Right atrium auricular region (tissue), 2 donors: ENCODE measurements at regions not wholly inside any gene's neighbourhood (a gene's known extent, or its start where the extent isn't known, plus 50 kb on each side); places are given as distances from the start of the nearest gene placed in this dataset.
A peak's percentile ranks its signal among the peaks of the same experiment; 100 is the strongest.

ENCODE experiments used
- DNase-seq: peaks from one replicate; pipeline ENCODE4 v3.0.0-alpha.2; 2019; ENCODE audit warnings: low spot score
- H3K27ac ChIP-seq, 2 donors: fragments of 200-600 bp; sonication (generic); 1 replicate in 1 of 2; 2 replicates in 1 of 2; pipeline ENCODE4 v1.5.1; 2016 to 2019
- H3K27me3 ChIP-seq, 2 donors: fragments of 200-600 bp; sonication (generic); one replicate each; pipeline versions ENCODE4 v1.5.1 to v1.6.0; 2017 to 2019
- H3K36me3 ChIP-seq: fragments of 200-600 bp; sonication (generic); one replicate; pipeline ENCODE4 v1.5.1; 2016
- H3K4me1 ChIP-seq, 2 donors: fragments of 200-600 bp; sonication (generic); one replicate each; pipeline versions ENCODE4 v1.5.1 to v1.6.0; 2017 to 2019
- H3K4me3 ChIP-seq, 2 donors: fragments of 200-600 bp; sonication (generic); 1 replicate in 1 of 2; 2 replicates in 1 of 2; pipeline ENCODE4 v1.5.1; 2017 to 2019; ENCODE audit warnings: mild to moderate bottlenecking in 1 of 2, moderate library complexity in 1 of 2
- H3K9me3 ChIP-seq, 2 donors: fragments of 200-600 bp; sonication (generic); one replicate each; pipeline ENCODE4 v1.5.1; 2019
- TF ChIP-seq, protein P1 (sequence below), 2 donors: fragments of 200-600 bp; sonication (generic); IDR thresholded peaks; one replicate each; pipeline ENCODE4 v1.5.1; 2019; ENCODE audit warnings: antibody characterized with exemption in 2 of 2

DNA sequence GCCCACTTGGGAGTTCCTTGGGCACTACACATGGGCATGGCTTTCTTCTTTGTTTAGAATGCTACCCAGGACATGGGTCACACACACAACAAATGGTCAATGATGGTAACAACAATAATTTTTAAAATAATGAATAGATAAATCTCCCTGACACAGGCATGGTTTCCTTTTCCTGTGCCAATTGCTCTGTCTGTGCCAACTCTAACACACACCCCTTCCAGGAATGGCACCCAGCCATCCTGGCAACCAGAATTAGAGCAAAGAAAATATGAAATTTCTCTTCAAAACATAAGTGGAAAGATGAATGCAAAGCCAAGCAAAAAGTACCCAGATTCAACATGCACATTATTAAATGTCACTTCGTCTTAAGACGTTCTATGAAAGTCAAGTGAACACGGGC is 104.9 kb upstream of the SOX5 start:
- TF ChIP-seq, protein P1, sequence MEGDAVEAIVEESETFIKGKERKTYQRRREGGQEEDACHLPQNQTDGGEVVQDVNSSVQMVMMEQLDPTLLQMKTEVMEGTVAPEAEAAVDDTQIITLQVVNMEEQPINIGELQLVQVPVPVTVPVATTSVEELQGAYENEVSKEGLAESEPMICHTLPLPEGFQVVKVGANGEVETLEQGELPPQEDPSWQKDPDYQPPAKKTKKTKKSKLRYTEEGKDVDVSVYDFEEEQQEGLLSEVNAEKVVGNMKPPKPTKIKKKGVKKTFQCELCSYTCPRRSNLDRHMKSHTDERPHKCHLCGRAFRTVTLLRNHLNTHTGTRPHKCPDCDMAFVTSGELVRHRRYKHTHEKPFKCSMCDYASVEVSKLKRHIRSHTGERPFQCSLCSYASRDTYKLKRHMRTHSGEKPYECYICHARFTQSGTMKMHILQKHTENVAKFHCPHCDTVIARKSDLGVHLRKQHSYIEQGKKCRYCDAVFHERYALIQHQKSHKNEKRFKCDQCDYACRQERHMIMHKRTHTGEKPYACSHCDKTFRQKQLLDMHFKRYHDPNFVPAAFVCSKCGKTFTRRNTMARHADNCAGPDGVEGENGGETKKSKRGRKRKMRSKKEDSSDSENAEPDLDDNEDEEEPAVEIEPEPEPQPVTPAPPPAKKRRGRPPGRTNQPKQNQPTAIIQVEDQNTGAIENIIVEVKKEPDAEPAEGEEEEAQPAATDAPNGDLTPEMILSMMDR (IDR thresholded peaks at IDR 0.05): no peak
- no peaks in the 10 kb centered on the region for H3K27me3 ChIP-seq
- no peaks in the 10 kb centered on the region for H3K36me3 ChIP-seq
- no peak overlapping the region for H3K27ac ChIP-seq
- no peak overlapping the region for H3K4me3 ChIP-seq
- DNase-seq: no peak
- peaks cover 0 to 6% of the 10 kb centered on the region in 2 donors for H3K4me1 ChIP-seq
- H3K9me3 ChIP-seq: no peaks in the 10 kb centered on the region

DNA sequence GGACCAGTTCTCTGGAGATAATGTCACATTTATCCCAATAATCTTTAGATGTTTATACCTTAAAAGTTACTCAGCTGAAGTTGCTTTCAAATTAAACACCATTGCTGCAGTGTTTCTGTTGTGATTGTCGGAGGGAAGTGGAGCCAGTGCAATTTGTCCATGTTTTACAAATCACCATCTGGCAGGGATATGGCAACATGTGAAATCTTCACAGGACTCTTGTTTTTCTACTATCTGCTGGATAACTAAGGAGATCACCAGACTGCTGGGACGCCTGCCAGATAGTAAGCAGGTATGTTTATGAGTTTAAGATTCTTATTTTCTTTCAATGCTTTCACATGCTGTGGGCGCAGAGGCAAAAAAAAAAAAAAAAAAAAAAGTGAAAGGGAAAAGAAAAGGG is 100.3 kb upstream of the SOX5 start:
- TF ChIP-seq, protein P1 (IDR thresholded peaks at IDR 0.05): no peak
- H3K27me3 ChIP-seq: no peaks in the 10 kb centered on the region
- no peak overlapping the region for H3K4me3 ChIP-seq
- no peaks in the 10 kb centered on the region for H3K9me3 ChIP-seq
- H3K27ac ChIP-seq: no peak overlapping the region
- H3K36me3 ChIP-seq: no peaks in the 10 kb centered on the region
- H3K4me1 ChIP-seq: peaks cover 0 to 17% of the 10 kb centered on the region in 2 donors
- no peak for DNase-seq

DNA sequence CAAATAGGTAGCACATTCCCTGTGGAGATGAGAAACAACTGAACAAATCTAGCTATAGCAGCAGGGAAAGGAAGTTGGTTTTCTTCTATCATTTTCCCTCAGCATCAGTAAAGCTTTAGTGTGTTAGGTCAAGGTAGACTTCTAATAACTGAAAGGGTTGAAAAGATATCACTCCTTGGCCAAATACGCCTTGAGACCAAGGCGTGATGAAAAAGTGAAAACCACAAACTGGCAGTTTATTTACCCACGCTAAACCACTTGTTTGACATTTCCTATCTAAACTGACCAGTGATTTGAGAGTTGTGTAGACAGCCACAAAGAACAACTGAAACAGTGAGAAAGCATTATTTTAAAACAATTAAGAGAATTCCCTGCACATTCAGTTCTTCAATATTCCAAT is 99.6 kb upstream of the SOX5 start:
- Histone ChIP-seq H3K27ac (no peak overlapping the region), H3K4me1 (peaks cover 0 to 11% of the 10 kb centered on the region in 2 donors), H3K36me3 (no peaks in the 10 kb centered on the region), H3K9me3 (no peaks in the 10 kb centered on the region), H3K27me3 (no peaks in the 10 kb centered on the region), H3K4me3 (no peak overlapping the region)
- TF ChIP-seq, protein P1 (IDR thresholded peaks at IDR 0.05): no peak
- DNase-seq: no peak

DNA sequence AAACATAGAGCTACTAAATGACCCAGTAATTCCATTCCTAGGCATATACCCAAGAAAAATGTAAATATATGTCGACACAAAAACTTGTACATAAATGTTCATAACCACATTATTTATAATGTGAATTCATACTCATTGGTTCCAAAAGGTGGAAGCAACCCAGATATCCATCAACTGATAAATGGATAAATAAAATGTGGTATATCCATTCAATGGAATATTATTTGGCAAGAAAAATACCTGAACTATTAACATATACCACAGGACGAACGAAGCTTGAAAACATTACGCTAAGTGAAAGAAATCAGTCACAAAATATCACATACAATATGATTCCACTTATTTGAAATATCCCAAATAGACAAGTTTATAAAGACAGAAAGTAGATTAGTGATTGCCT is 99.0 kb upstream of the SOX5 start:
- no peaks in the 10 kb centered on the region for H3K36me3 ChIP-seq

DNA sequence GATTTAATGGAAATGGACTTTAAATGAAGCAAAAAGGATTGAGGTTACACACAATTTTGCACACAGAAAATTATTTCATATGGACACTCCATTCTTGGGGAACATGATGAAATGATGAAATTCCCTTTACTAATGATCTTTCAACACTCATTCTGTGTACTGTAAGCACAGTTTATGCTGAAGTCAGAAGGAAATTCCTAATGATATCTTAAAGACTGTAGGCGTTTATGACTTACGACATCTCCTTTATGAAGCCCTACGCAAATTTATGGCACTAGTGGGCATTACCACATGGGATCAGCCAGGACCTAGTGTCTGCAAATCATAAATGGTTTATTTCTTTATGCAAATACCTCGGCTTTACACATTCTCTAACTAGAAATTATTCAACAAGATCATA is 97.9 kb upstream of the SOX5 start:
- H3K27ac ChIP-seq: no peak overlapping the region
- H3K4me1 ChIP-seq: peaks cover 0 to 11% of the 10 kb centered on the region in 2 donors
- no peaks in the 10 kb centered on the region for H3K27me3 ChIP-seq
- no peaks in the 10 kb centered on the region for H3K36me3 ChIP-seq
- TF ChIP-seq, protein P1 (IDR thresholded peaks at IDR 0.05): no peak
- no peaks in the 10 kb centered on the region for H3K9me3 ChIP-seq
- H3K4me3 ChIP-seq: no peak overlapping the region
- DNase-seq: no peak

More for the DNA sequence above, 99.0 kb upstream of the SOX5 start:
- TF ChIP-seq, protein P1 (IDR thresholded peaks at IDR 0.05): no peak
- Histone ChIP-seq H3K4me1 (peaks cover 0 to 11% of the 10 kb centered on the region in 2 donors), H3K4me3 (no peak overlapping the region), H3K27me3 (no peaks in the 10 kb centered on the region), H3K9me3 (no peaks in the 10 kb centered on the region), H3K27ac (no peak overlapping the region)
- DNase-seq: no peak

DNA sequence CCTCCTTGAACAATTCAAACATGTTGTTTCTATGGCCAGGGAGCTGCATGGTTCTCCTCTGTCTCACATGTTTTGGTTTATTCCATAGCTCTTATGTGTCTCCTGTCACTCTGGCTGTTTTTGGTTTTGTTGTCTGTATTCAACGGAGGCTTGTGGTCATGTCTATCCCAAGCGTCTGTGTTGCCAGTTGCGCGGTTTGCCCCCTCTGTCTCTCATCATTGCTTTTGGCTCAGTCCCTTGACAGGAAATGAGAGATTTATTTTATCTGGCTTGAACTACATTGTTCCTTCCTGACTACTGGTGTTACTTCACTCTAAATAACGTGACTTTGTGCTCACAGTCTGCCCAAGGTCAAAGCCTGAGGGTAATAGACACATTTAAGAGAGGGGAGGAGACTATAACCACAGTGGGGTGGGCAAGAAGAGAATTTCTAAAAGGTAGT is 96.4 kb upstream of the SOX5 start:
- Histone ChIP-seq H3K4me1 (peaks cover 0 to 11% of the 10 kb centered on the region in 2 donors), H3K27me3 (no peaks in the 10 kb centered on the region), H3K36me3 (no peaks in the 10 kb centered on the region), H3K4me3 (no peak overlapping the region), H3K27ac (peak overlapping the region in 1 of 2 donors; percentile 5), H3K9me3 (no peaks in the 10 kb centered on the region)
- TF ChIP-seq, protein P1 (IDR thresholded peaks at IDR 0.05): no peak
- DNase-seq: no peak
